Stimulated activated CD4-positive, alpha-beta T cell treated with anti-CD3 and anti-CD28 coated beads, Interleukin-4, amount 100 ng/mL, for 48 hours (primary cell): ENCODE measurements at regions not wholly inside any gene's neighbourhood (a gene's known extent, or its start where the extent isn't known, plus 50 kb on each side); places are given as distances from the start of the nearest gene placed in this dataset.
"Not testable (repeated sequence)": the region's sequence is repeated elsewhere in the genome, so short reads cannot be mapped to it uniquely, and the experiment has no call there.

Experiments used
- DNase-seq, 2 donors: peaks; one replicate each; pipeline ENCODE4 v3.0.0-alpha.2; 2020; ENCODE audit warnings: low read depth in 2 of 2

GRCh38 chr6:144768551-144769075, 483.5 kb downstream of the UTRN start:
- DNase-seq = no peak

GRCh38 chr6:144769142-144769541, 484.0 kb downstream of the UTRN start:
- no peak for DNase-seq

- no peak for DNase-seq
Observed at GRCh38 chr6:144776031-144776819, 491.1 kb downstream of the UTRN start.

GRCh38 chr6:144777249-144777648, 492.1 kb downstream of the UTRN start:
- no peak for DNase-seq

GRCh38 chr6:144778056-144778455, 492.9 kb downstream of the UTRN start:
- DNase-seq = no peak

- no peak for DNase-seq
Observed at GRCh38 chr6:144778773-144779492, 493.8 kb downstream of the UTRN start.

GRCh38 chr6:144781836-144782235, 496.7 kb downstream of the UTRN start:
- DNase-seq = no peak

GRCh38 chr6:144782634-144783033, 497.5 kb downstream of the UTRN start:
- peak in 1 of 2 donors; percentile 2 for DNase-seq

GRCh38 chr6:144785056-144785455, 499.9 kb downstream of the UTRN start:
- DNase-seq = no peak

GRCh38 chr6:144786825-144787224, 501.7 kb downstream of the UTRN start:
- no peak for DNase-seq

- no peak for DNase-seq
Observed at GRCh38 chr6:144793744-144794143, 508.6 kb downstream of the UTRN start.

- not testable (repeated sequence) for DNase-seq
Observed at GRCh38 chr6:144795022-144795421, 509.9 kb downstream of the UTRN start.

GRCh38 chr6:144796070-144796469, 510.9 kb downstream of the UTRN start:
- DNase-seq = no peak

GRCh38 chr6:144797881-144798589, 512.9 kb downstream of the UTRN start:
- no peak for DNase-seq

GRCh38 chr6:144804246-144804790, 519.2 kb downstream of the UTRN start:
- DNase-seq = no peak

GRCh38 chr6:144805049-144805448, 519.9 kb downstream of the UTRN start:
- no peak for DNase-seq

- no peak for DNase-seq
Observed at GRCh38 chr6:144806222-144806621, 521.1 kb downstream of the UTRN start.

GRCh38 chr6:144809120-144809519, 524.0 kb downstream of the UTRN start:
- DNase-seq = no peak

- DNase-seq = no peak
Observed at GRCh38 chr6:144809969-144810368, 524.8 kb downstream of the UTRN start.

GRCh38 chr6:144811140-144811539, 526.0 kb downstream of the UTRN start:
- no peak for DNase-seq

GRCh38 chr6:144816936-144817335, 531.8 kb downstream of the UTRN start:
- no peak for DNase-seq

GRCh38 chr6:144820270-144820669, 535.1 kb downstream of the UTRN start:
- no peak for DNase-seq
